Gastroesophageal sphincter (tissue), 3 donors: ENCODE measurements at regions not wholly inside any gene's neighbourhood (a gene's known extent, or its start where the extent isn't known, plus 50 kb on each side); places are given as distances from the start of the nearest gene placed in this dataset.

Source experiments
- CTCF ChIP-seq, 4 experiments: fragments of 200-600 bp in 2 of 4; fragments of 450-650 bp in 2 of 4; sonication (generic) in 1 of 4; IDR thresholded peaks; one replicate each; pipeline ENCODE4 v1.5.1; 2017 to 2019; ENCODE audit warnings: antibody characterized with exemption in 4 of 4, mild to moderate bottlenecking in 2 of 4, moderate library complexity in 2 of 4
- EP300 ChIP-seq: sonication (generic); formaldehyde crosslinking; IDR thresholded peaks from one replicate; pipeline ENCODE4 v1.6.1; 2017; ENCODE audit warnings: antibody characterized with exemption, mild to moderate bottlenecking
- POLR2A ChIP-seq, 2 donors: fragments of 450-650 bp; IDR thresholded peaks; one replicate each; pipeline ENCODE4 v1.6.1; 2017; ENCODE audit warnings: antibody characterized with exemption in 2 of 2, mild to moderate bottlenecking in 2 of 2, moderate library complexity in 1 of 2
- POLR2AphosphoS5 ChIP-seq: sonication (generic); formaldehyde crosslinking; IDR thresholded peaks from one replicate; pipeline ENCODE4 v1.6.1; 2017; ENCODE audit warnings: antibody characterized with exemption

- TF ChIP-seq POLR2A (IDR thresholded peaks at IDR 0.05) = no peak
- no peak for TF ChIP-seq CTCF (IDR thresholded peaks at IDR 0.05)
- TF ChIP-seq POLR2AphosphoS5 = no peak
- no peak for TF ChIP-seq EP300
These were observed 306.7 kb downstream of the EPB41L4A start for GRCh38 chr5:112112346-112112745.
